Trophoblast cell (in vitro differentiated cells and primary cell): ENCODE measurements at regions not wholly inside any gene's neighbourhood (a gene's known extent, or its start where the extent isn't known, plus 50 kb on each side); places are given as distances from the start of the nearest gene placed in this dataset.

Experiments
- DNase-seq, 2 donors: peaks; one replicate each; pipeline ENCODE4 v3.0.0-alpha.2; 2016
- H2AFZ ChIP-seq: 2 replicates; pipeline ENCODE4 v1.6.1; 2013; ENCODE audit warnings: low read length, moderate library complexity, mild to moderate bottlenecking; ENCODE audit not compliant: insufficient read depth, poor library complexity
- H2AK5ac ChIP-seq: 2 replicates; pipeline ENCODE4 v1.6.1; 2013; ENCODE audit warnings: mild to moderate bottlenecking, low read length
- H2BK120ac ChIP-seq: 2 replicates; pipeline ENCODE4 v1.6.1; 2013; ENCODE audit warnings: low read length, mild to moderate bottlenecking, moderate library complexity; ENCODE audit not compliant: insufficient read depth, poor library complexity
- H2BK12ac ChIP-seq: 2 replicates; pipeline ENCODE4 v1.6.1; 2013; ENCODE audit warnings: mild to moderate bottlenecking, low read length, moderate library complexity
- H2BK5ac ChIP-seq: 2 replicates; pipeline ENCODE4 v1.6.1; 2013; ENCODE audit warnings: low read length, low read depth, moderate library complexity, mild to moderate bottlenecking; ENCODE audit not compliant: poor library complexity
- H3K14ac ChIP-seq: 2 replicates; pipeline ENCODE4 v1.6.1; 2013; ENCODE audit warnings: mild to moderate bottlenecking, low read length
- H3K18ac ChIP-seq: 2 replicates; pipeline ENCODE4 v1.6.1; 2013; ENCODE audit warnings: mild to moderate bottlenecking, low read length
- H3K23ac ChIP-seq: 2 replicates; pipeline ENCODE4 v1.6.1; 2013; ENCODE audit warnings: low read length
- H3K27ac ChIP-seq: 2 replicates; pipeline ENCODE4 v1.5.1; 2013; ENCODE audit warnings: low read depth, mild to moderate bottlenecking, inconsistent platforms, low read length, moderate library complexity
- H3K27me3 ChIP-seq: 2 replicates; pipeline ENCODE4 v1.6.1; 2013; ENCODE audit warnings: inconsistent platforms, mild to moderate bottlenecking, low read length, moderate library complexity; ENCODE audit not compliant: insufficient read depth
- H3K36me3 ChIP-seq, 2 experiments: 1 replicate in 1 of 2; 2 replicates in 1 of 2; pipeline ENCODE4 v1.6.1; 2013; ENCODE audit warnings: low read length in 2 of 2, mild to moderate bottlenecking in 2 of 2, moderate library complexity in 1 of 2; ENCODE audit not compliant: insufficient read depth in 2 of 2, control insufficient read depth in 1 of 2
- H3K4ac ChIP-seq: 2 replicates; pipeline ENCODE4 v1.6.1; 2013; ENCODE audit warnings: low read depth, mild to moderate bottlenecking, low read length, moderate library complexity
- H3K4me1 ChIP-seq, 2 experiments: 1 replicate in 1 of 2; 2 replicates in 1 of 2; pipeline ENCODE4 v1.6.1; 2013; ENCODE audit warnings: low read length in 2 of 2, mild to moderate bottlenecking in 2 of 2, moderate library complexity in 1 of 2; ENCODE audit not compliant: insufficient read depth in 2 of 2, control insufficient read depth in 1 of 2
- H3K4me2 ChIP-seq: 2 replicates; pipeline ENCODE4 v1.6.1; 2013; ENCODE audit warnings: inconsistent platforms, mild to moderate bottlenecking, low read length, moderate library complexity
- H3K4me3 ChIP-seq: 2 replicates; pipeline ENCODE4 v1.5.1; 2013; ENCODE audit warnings: mild to moderate bottlenecking, low read depth, low read length, inconsistent platforms
- H3K79me1 ChIP-seq: one replicate; pipeline ENCODE4 v1.6.1; 2013; ENCODE audit warnings: low read length
- H3K79me2 ChIP-seq: 2 replicates; pipeline ENCODE4 v1.6.1; 2013; ENCODE audit warnings: low read length, mild to moderate bottlenecking; ENCODE audit not compliant: control insufficient read depth, insufficient read depth, poor library complexity
- H3K9ac ChIP-seq: 2 replicates; pipeline ENCODE4 v1.6.1; 2013; ENCODE audit warnings: mild to moderate bottlenecking, low read length
- H3K9me3 ChIP-seq: 2 replicates; pipeline ENCODE4 v1.6.1; 2013; ENCODE audit warnings: low read depth, mild to moderate bottlenecking, control low read depth, inconsistent platforms, low read length; ENCODE audit not compliant: insufficient read depth
- H4K12ac ChIP-seq: 2 replicates; pipeline ENCODE4 v1.6.1; 2013; ENCODE audit warnings: low read depth, mild to moderate bottlenecking, low read length, moderate library complexity
- H4K8ac ChIP-seq: 2 replicates; pipeline ENCODE4 v1.6.1; 2013; ENCODE audit warnings: low read depth, mild to moderate bottlenecking, low read length, moderate library complexity
- H4K91ac ChIP-seq: one replicate; pipeline ENCODE4 v1.6.1; 2013; ENCODE audit warnings: low read depth, mild to moderate bottlenecking, low read length, moderate library complexity
- WGBS: extraction: QIAGEN DNeasy Blood & Tissue Kit; methylation state at CpG from one replicate; pipeline ENCODE4 v1.1.7; 2013; ENCODE audit warnings: missing lambda C conversion rate; ENCODE audit not compliant: insufficient read length, insufficient coverage; ENCODE audit errors: extremely low coverage; 5-methylcytosine and 5-hydroxymethylcytosine counted together

GRCh38 chr9:14524873-14525515 lies 168.2 kb downstream of the ZDHHC21 start:
- Histone ChIP-seq H4K8ac (no peak overlapping the region), H4K12ac (no peak overlapping the region), H3K14ac (no peak overlapping the region), H3K27me3 (no peaks in the 10 kb centered on the region), H3K9ac (no peak overlapping the region), H3K23ac (no peak overlapping the region), H3K4ac (no peak overlapping the region), H3K36me3 (no peaks in the 10 kb centered on the region), H2BK120ac (no peak overlapping the region), H3K79me1 (no peaks in the 10 kb centered on the region), H3K4me1 (peaks cover 0 to 4% of the 10 kb centered on the region in 2 experiments), H3K18ac (no peak overlapping the region), H3K4me2 (no peak overlapping the region), H3K79me2 (no peaks in the 10 kb centered on the region), H2BK12ac (no peak overlapping the region), H2AK5ac (no peak overlapping the region), H2AFZ (no peak overlapping the region), H3K9me3 (no peaks in the 10 kb centered on the region), H2BK5ac (no peak overlapping the region), H4K91ac (no peak overlapping the region), H3K4me3 (no peak overlapping the region), H3K27ac (no peak overlapping the region)
- no peak for DNase-seq
- no CpG with 5 or more reads among the region's 8 CpGs for WGBS

GRCh38 chr9:14523545-14523944 lies 169.7 kb downstream of the ZDHHC21 start:
- Histone ChIP-seq H3K79me2 (no peaks in the 10 kb centered on the region), H3K4ac (no peak overlapping the region), H2BK12ac (no peak overlapping the region), H2BK5ac (no peak overlapping the region), H3K14ac (no peak overlapping the region), H3K4me1 (peaks cover 0 to 8% of the 10 kb centered on the region in 2 experiments), H3K4me2 (no peak overlapping the region), H2AFZ (no peak overlapping the region), H3K79me1 (peaks cover 2% of the 10 kb centered on the region), H3K23ac (no peak overlapping the region), H4K8ac (no peak overlapping the region), H3K27ac (no peak overlapping the region), H3K9me3 (no peaks in the 10 kb centered on the region), H2AK5ac (no peak overlapping the region), H3K4me3 (no peak overlapping the region), H3K18ac (no peak overlapping the region), H3K9ac (no peak overlapping the region), H3K36me3 (no peaks in the 10 kb centered on the region), H4K12ac (no peak overlapping the region), H3K27me3 (no peaks in the 10 kb centered on the region), H4K91ac (no peak overlapping the region), H2BK120ac (no peak overlapping the region)
- DNase-seq = no peak
- WGBS = 100% methylated on average over 2 of the region's 6 CpGs

- WGBS = 100% methylated on average over 1 of the region's 3 CpGs
- no peak overlapping the region for H3K4me2 ChIP-seq
- H3K27ac ChIP-seq = no peak overlapping the region
- no peak overlapping the region for H4K8ac ChIP-seq
- no peaks in the 10 kb centered on the region for H3K27me3 ChIP-seq
- H3K79me1 ChIP-seq = peaks cover 7% of the 10 kb centered on the region
- H2AK5ac ChIP-seq = no peak overlapping the region
- no peak overlapping the region for H4K91ac ChIP-seq
- DNase-seq = no peak
- H3K14ac ChIP-seq = no peak overlapping the region
- no peak overlapping the region for H2BK5ac ChIP-seq
- no peaks in the 10 kb centered on the region for H3K36me3 ChIP-seq
- no peak overlapping the region for H3K9ac ChIP-seq
- no peak overlapping the region for H3K23ac ChIP-seq
- no peaks in the 10 kb centered on the region for H3K9me3 ChIP-seq
- H2BK120ac ChIP-seq = no peak overlapping the region
- no peak overlapping the region for H2AFZ ChIP-seq
- no peak overlapping the region for H2BK12ac ChIP-seq
- no peak overlapping the region for H3K4me3 ChIP-seq
- no peaks in the 10 kb centered on the region for H3K79me2 ChIP-seq
- H3K18ac ChIP-seq = no peak overlapping the region
- peaks cover 3 to 10% of the 10 kb centered on the region in 2 experiments for H3K4me1 ChIP-seq
- no peak overlapping the region for H3K4ac ChIP-seq
- H4K12ac ChIP-seq = no peak overlapping the region
These were observed 170.4 kb downstream of the ZDHHC21 start for GRCh38 chr9:14522627-14523379.

- Histone ChIP-seq H4K12ac (no peak overlapping the region), H3K27ac (no peak overlapping the region)
- no peak for DNase-seq
These were observed 172.9 kb downstream of the ZDHHC21 start for GRCh38 chr9:14520341-14520740.

More at GRCh38 chr9:14520341-14520740, 172.9 kb downstream of the ZDHHC21 start:
- Histone ChIP-seq H3K23ac (no peak overlapping the region), H2BK12ac (no peak overlapping the region), H3K36me3 (no peaks in the 10 kb centered on the region), H3K79me1 (peaks cover 18% of the 10 kb centered on the region), H3K9ac (no peak overlapping the region), H3K14ac (no peak overlapping the region), H3K4ac (no peak overlapping the region), H2BK120ac (no peak overlapping the region), H3K18ac (no peak overlapping the region), H3K79me2 (no peaks in the 10 kb centered on the region), H4K91ac (no peak overlapping the region), H3K4me2 (no peak overlapping the region), H3K9me3 (no peaks in the 10 kb centered on the region), H3K27me3 (no peaks in the 10 kb centered on the region), H2BK5ac (no peak overlapping the region), H3K4me3 (no peak overlapping the region), H3K4me1 (peaks cover 14 to 23% of the 10 kb centered on the region in 2 experiments), H2AK5ac (no peak overlapping the region), H2AFZ (no peak overlapping the region), H4K8ac (no peak overlapping the region)
- WGBS = no CpG with 5 or more reads among the region's 2 CpGs
